HG03135 (cell line): ENCODE measurements at regions not wholly inside any gene's neighbourhood (a gene's known extent, or its start where the extent isn't known, plus 50 kb on each side); places are given as distances from the start of the nearest gene placed in this dataset.

ENCODE experiments used
- ATAC-seq: cut with Tn5 transposase; IDR thresholded peaks from one replicate; pipeline ENCODE4 v1.9.1; 2021; ENCODE audit warnings: mild to moderate bottlenecking, moderate library complexity; ENCODE audit not compliant: unreplicated experiment

DNA sequence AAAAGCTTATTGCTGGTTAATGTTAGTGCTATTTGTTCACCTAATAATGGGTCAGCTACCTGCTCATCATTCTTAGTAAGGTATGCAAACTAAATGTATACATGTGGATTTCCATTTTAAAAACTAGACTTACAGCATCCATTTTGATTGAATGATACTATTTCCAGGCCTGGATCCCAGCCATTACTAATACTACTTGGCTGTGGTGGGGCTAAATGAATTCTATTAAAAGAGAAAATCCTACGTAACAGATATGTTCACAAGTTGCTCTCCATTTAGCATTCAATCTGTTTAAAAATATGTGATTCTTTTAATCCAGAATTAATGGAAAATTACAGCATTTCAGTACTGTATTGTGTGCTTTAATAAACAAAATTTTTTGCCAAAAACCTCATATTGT is 169.4 kb upstream of the MIR17HG start:
- no peak for ATAC-seq

DNA sequence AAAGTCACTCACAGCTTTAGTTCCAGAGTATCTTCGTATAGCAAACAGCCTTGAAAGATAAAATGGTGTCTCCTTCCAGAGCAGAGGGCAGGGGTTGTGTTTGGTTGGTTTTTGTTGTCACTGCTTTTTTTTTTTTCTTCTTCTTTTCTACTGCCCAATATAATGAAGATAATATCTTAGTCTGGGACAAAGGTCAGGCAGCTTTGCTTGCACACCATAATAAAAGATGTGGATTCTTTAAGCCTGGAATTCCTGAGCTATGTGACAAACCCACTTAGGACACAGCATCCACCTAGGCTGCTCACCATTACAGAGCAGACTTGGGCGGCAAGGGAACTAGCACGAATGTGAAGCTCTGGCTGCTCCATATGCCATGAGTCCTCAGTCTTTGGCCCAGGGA is 165.6 kb upstream of the MIR17HG start:
- ATAC-seq: no peak

DNA sequence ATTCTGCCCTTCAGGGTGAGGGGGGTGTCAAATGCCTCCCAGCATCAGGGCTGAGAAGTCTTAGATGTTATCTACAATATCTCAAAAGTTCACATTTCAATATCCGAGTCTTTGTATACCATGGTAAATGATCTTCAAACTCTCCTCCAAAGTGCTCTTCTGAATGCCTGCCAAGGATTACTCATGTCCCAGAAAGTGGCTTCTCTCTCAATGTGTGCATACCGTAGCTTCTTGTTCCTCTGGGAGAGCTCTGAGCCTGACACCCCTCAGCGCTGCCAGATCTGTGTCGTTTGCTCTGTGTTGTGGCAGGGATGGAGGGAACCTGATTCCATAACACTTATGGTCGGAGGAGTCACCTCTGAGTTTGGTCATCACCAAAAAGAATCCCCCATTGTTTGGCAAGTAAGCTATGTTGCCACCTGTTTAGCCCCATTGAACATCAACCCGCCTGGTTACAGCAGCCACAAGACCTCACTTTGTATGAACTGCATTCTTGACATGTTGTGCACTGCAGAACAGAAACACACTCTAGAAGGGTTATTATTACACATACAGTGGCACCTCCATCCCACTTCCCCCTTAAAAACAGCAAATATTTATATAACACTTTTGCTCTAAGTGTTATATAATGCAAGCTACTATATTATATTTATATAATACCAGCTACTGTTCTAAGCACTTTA is 163.1 kb upstream of the MIR17HG start:
- ATAC-seq: no peak

DNA sequence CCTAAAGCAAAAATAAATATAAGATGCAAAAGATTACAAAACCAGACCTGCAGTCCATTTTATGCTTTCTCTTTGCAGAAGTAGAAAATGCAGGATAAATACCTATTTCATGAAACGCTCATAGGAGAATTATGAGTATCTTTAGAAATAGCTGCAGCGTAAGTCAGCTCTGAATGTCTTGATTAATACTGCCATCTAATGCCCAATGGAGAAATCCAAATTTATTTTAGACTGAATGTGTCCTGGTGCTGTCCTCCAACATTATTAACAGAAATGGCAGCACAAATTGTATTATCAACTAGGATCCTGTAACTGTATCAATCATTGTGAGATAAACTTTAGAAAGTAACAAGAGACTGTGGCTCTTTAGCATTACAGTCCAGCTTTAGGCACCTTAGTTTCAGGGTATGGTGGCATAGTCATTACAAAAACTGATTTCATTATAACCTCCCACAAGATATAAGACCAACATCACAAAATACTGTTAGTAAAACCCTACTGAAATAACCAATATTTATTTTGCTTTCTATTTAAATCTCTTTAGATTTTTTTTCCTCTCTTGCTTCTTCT is 162.1 kb upstream of the MIR17HG start:
- ATAC-seq: no peak

DNA sequence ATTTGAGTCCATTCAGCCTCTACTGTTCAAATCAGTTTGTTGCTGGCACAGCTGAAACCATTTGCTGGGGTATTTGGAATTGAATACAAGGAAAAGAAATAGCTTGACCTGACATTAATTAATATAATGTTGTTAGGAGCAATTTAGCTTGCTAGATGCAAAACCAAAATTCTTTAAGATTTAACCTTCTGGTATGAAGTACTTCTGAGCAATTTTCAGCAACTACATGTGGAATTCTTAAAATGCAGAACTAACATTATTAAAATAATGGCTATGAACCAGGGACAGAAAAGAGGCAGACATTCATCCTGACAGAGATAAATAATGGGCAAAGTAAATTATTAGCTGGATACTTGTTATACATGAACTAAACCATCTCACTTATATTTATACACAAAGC is 160.0 kb upstream of the MIR17HG start:
- no peak for ATAC-seq

DNA sequence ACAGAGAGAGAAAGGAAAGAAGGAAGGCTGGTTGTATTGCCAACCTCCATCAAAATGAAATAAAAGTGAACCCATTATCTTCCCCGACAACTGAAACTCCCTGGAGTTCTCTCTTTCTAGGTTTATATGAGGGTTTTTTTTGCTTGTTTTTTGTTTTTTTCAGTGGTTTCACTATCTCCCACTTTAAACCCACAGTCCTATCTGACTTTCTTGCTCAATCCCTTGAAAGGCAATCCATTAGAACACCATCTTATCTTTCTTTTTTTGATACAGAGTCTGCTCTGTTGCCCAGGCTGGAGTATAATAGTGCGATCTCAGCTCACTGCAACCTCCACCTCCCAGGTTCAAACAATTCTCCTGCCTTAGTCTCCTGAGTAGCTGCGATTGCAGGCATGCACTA is 158.0 kb upstream of the MIR17HG start:
- ATAC-seq: no peak

GRCh38 chr13:91193358-91193757 is 154.1 kb upstream of the MIR17HG start:
- ATAC-seq: no peak

DNA sequence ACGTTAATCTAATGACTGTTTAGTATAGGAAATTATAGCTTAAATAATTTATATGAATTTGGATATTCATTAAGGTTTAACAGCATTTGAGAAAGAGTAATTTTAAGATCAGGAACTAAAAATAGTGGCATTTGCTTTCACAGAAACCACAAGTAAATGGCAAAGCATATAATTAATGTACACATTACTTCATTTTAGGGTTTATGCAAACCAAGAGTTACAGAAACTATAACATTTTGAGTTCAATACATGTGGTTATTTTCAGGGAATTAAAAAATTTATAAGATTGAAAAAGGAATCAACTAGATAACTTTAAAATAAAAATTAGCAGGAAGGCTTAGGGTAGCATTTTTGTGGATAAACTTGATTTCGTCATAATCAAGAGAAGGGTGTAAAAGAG is 151.7 kb upstream of the MIR17HG start:
- ATAC-seq: no peak

DNA sequence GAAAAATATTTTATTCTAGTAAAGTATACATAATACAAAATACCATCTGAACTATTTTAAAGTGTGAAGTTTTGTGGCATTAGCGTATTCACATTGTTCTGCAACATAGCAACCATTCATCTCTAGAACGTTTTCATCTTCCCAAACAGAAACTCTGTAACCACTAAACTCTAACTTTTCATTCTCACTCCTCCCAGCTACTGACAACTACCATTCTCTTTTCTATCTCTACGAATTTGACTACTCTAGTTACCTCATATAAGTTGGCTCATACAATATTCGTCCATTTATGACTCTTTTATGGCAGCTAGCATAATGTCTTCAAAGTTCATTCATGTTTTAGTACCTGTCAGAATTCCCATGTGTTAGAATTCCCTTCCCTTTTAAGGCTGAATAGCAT is 150.5 kb upstream of the MIR17HG start:
- ATAC-seq: no peak

DNA sequence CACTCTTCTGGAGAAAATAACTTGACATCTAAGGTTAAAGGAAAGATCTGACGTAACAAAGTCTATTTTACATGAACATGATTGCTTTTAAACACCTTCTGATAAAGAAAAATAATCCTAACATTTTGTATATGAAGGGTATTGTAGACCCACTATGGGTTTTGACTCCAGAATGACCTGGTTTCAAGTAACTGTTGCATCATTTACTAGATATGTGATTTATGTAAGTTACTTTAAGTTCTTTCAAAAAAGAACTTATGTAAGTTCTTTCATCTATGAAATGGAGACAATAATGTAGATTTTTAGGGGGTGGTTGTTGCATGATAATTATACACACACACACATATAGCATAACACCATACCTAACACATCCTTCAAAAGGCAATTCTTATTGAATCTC is 147.6 kb upstream of the MIR17HG start:
- no peak for ATAC-seq

DNA sequence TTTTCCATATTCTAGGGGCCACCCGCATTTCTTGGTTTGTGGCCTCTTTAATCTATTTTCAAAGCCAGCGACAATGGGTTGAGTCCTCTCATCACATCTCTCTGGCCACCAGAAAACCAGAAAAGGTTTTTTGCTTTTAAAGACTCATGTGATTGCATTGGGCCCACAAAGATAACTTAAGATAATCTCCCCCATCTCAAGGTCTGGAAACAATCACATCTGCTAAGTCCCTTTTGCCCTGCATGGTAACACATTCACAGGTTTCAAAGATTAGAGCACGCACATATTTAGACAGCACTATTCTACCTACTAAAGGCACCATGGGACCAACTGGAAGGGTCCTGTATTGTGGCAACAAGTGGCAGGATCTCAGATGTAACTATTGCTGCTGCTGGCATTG is 147.0 kb upstream of the MIR17HG start:
- ATAC-seq: no peak

DNA sequence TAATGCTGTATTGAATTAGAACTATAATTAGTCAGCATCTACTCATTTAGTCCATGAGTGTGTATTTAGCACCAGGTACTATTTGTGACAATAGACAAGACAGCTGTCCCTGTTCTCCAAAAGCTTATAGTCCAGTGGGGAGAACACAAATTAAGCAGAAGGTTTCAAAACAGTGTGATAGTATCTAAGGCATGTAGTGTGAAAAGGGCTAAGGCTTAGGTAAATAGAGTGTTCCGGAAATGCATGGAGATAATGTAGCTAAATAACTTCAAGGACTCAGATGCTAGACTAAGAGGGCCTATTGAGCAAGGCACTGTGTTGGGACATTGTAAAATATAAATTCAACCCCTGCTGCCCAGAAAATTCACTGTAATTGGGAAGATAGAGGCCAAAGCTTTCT is 144.1 kb upstream of the MIR17HG start:
- no peak for ATAC-seq

GRCh38 chr13:91207261-91207660 is 140.2 kb upstream of the MIR17HG start:
- ATAC-seq: no peak

DNA sequence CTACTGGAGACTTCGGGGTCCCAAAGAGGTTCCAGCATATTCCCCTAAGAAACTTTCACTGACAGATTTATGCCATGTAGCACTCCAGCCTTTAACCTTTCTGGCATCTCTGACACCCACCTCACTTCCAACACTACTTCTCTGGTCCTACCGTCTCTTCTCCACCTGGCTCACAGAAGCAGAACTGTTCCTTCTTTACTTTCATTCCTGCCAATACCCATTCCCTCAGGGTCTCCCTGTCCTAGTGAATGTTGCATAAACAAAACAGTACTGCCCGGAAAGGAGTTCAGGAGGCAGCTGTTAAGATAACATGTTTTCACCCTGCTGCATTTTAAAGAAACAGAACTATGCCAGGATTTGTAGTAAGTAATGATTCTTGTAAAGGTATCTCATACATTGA is 136.0 kb upstream of the MIR17HG start:
- no peak for ATAC-seq

GRCh38 chr13:91212231-91212630 is 135.3 kb upstream of the MIR17HG start:
- ATAC-seq: no peak

DNA sequence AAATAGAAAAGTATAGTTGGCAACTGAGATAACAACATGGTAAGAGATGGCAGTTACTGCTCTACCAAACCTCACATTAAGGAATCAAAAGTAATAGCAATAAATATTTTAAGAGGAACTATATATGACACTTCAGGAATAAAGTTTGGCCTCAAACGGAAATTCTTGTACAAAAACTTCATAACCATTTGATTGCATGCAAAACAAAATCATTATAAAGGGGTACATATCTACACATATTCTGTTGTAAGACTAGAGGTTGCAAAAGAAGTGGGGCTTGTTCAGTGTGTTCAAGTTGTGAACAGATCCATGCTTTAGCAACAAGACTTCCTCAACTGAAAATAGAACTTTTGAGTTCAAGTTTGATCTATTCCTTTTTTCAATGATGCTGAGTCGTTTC is 133.5 kb upstream of the MIR17HG start:
- ATAC-seq: no peak

DNA sequence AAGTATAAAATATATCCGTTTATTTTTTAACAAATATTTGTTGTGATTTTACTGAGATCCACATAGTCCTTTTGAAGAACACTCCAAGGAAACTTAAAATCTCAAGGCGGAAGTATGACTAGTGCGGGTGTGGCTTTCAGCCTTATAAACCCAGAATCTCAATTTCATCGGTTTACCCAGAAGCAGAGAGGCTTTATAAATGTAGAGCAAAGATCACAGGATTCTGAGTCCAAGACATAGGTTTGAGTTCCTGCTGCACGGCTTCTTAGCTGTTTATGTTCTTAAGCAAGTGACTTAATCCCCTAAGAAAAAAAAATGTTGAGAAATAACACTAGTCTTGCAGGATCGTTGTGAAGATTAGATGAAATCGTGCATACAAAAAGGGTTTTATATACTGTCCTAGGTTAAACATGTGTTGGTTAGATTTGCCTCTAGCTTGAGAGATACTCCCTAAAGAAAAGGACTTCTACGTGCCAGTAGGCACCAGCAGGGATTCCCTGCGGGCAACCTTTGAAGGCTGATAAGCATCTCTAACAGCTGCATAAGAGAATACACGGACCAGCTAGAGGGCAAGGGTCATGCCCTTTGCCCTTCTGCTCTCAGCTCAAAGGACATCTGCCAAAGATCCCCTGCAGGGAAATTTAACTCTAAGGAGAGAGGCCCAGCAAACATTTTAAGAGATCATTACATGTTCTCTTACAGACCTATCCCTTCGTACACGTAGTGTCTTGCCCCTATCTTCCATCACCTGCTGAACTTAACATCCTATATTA is 130.4 kb upstream of the MIR17HG start:
- no peak for ATAC-seq

DNA sequence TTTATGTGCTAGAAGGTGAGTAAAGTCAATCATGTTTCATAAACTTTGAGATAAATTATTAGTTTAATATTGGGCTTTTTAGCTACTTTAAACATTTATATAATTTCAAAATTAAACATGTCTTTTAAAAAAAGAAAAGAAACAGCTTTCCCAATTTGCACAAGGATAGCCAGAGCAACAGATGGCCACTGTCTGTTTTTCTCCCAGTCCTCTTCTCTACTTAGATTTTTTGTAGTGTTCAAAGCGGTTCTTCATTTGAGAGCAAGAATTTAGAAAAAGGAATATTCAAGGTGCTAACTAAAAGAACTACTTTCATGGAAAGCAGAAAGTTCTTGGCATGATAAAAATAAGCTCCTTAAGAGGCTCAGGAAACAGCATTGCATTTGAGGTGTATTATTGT is 128.3 kb upstream of the MIR17HG start:
- ATAC-seq: no peak

DNA sequence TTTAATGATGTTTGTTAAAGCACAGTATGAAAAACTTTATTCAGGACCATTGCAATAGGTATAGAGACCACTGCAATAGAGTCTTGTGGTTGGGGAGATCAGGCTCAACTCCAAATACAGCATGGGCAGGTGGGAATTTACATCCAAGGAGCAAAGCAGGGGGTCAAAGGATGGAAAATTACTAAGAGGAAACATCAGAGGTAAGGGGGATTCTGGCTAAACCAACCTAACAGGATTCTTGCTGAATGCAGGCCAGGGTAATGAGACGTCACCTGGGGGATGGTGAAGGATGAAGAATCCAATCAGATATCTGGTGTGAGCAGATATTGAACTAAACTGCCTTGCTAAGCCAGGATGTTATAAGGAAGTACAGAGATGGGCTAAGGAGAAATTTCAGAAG is 126.6 kb upstream of the MIR17HG start:
- no peak for ATAC-seq

DNA sequence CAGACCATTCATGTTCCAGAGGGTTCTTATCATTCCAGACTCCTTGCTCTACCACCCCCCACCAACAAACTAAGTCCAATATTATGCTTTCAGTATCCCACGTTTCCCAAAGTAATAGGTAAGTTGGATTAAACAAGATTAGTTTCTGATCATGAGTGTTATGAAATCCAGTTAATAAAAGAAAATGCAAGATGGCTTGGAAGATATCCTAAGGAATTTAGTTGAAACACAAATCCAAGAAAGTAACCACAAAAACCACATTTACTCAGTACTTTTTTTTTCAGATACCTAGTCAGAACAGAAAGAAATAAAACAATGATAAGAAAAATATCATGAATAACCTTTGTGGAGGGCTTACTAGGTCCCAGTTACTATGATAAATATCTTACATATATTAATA is 119.4 kb upstream of the MIR17HG start:
- no peak for ATAC-seq

- ATAC-seq: no peak
Measured at GRCh38 chr13:91228940-91229339, 118.5 kb upstream of the MIR17HG start.

DNA sequence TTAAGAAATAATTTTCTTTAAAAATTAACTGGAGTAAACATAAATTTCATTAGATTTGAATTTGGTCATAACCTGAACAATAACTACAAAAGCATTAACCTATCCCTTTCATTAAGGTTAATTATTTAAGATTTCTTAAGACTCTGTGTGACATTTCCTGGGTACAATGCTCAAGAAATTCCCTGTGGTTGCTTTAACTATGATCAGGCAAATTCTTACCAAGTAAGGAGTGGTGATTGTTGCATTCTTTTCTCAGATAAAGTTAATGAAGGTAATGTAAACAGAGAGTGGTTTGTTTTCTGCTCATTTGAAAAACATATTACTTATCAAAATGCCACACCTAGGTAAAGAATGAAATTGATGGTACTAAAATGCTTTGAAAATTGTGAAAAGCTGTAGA is 114.8 kb upstream of the MIR17HG start:
- no peak for ATAC-seq
